COLO668 (cell line): ENCODE measurements at regions not wholly inside any gene's neighbourhood (a gene's known extent, or its start where the extent isn't known, plus 50 kb on each side); places are given as distances from the start of the nearest gene placed in this dataset.

ENCODE experiments used
- DNase-seq: peaks from one replicate; lab custom pipeline; 2025; ENCODE audit not compliant: unreplicated experiment; lab: John Stamatoyannopoulos, UW

- no peak for DNase-seq
Measured at GRCh38 chr16:86306011-86306644, 204.2 kb upstream of the FOXF1 start.

GRCh38 chr16:86306811-86307513 lies 203.4 kb upstream of the FOXF1 start:
- DNase-seq = no peak

DNA sequence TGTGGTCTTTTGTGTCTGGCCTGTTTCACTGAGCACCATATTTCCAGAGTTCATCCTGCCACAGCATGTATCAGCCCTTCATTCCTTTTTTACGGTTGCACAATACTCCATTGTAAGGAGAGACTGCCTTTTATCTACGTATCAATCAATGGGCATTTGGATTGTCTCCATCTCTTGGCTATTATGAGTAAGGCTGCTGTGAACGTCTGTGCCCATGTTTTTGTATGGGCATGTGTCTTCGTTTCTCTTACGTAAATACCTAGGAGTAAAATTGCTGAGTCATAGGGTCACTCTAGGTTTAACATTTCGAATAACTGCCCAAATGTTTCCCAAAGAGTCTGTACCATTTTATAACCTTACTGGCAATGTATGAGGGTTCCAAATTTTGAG lies 202.8 kb upstream of the FOXF1 start:
- no peak for DNase-seq

DNA sequence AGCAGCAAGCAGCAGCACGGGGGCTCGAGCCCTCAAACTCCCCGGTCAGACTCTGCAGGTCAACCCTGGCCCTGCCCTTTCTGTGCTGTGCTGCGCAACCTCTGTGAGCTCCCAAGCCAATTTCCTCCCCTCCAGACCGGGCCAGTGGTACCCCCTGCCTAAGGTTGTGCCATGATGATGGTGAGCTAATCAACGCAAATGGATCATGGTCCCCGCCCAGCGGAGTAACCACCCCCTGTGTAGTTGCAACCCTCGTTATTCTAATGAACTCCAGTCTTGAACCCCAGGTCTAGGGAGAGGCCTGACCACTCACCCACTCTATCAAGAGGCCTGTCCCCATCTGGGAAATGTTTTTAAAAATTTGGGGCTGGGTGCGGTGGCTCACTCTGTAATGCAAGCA lies 201.8 kb upstream of the FOXF1 start:
- DNase-seq = no peak

DNA sequence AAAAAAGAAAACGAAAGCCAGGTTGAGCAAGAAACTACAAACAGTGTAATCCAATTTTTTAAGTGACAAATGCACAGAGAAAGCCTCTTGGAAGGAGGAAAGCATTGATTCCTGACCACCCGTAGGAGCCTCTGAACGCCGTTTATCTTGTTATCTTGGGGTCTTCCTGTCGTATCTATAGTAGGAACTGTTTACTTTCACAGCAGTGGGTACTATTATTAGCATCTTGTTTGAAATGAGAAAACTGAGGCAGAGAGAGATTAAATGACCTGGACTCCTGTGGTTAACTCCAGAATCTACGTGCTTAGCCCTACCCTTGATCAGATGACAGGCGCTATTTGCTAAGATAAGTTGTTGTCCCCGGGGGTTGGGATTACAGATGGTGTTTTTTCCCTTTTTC lies 196.7 kb upstream of the FOXF1 start:
- no peak for DNase-seq

DNA sequence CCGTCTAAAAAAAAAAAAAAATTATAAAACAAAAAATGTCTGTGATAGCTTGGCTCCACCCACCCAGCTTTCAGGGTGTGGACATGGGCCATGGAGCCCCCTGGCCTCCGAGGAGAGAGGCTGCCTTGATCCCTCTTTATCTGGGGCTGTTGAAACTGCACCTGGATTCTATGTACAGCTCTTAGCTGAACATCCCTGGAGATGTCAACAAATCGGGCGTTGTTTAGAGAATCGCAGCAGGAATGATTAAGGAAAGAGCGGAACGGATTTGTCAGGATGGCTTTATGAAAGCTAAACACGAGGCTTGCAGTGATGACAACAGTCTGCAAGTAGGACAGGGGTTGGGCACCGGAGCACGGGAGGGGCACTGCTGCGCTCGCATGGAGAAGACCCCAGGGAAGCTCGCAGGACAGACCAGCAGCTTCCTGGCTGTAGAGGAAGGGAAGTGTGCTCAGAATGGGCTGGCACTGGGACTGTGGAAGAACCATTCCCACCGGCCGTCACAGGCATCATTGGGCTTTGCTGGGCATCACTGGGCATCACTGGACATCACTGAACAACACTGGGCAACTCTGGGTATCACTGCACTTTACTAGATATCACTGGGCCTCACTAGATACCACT lies 195.8 kb upstream of the FOXF1 start:
- no peak for DNase-seq

DNA sequence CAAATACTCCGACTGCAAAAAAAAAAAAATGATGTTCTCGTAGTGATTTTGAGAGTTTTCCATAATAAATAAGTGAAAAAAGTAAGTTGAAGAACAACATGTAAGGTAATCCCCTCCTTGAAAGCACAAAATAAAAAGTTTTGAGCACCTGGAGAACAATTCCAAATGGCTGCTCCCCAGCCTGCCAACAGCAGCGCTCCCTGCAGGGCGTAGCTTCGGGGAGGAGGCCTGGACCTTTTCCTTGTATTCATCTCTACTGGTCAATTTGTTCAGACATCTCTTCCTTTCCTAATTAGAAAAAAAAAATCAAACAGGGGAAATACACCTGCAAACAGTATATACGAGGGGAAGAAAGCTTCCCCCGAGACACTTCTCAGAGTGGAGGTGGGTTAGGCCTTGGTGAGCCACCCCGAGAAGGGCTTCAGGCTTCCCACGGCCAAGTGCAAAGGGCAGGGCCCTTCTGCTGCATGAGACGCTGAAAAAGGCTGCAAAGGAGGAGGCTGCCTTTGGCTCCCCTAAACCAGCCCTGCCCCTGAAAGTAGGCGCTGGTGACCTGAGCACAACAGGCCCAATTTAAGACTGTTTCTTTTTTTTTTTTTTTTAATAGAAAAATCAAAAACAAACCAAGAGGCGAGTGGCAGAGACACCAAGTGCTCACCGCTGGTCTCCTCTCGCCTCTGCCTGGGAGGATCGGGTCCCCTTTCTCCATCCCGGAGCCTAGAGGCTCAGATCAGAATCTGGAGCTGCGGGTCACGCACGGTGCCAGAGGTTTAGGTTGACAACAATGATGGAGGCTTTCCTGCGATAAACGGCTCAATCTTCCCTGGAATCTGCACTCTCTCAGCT lies 193.1 kb upstream of the FOXF1 start:
- no peak for DNase-seq

DNA sequence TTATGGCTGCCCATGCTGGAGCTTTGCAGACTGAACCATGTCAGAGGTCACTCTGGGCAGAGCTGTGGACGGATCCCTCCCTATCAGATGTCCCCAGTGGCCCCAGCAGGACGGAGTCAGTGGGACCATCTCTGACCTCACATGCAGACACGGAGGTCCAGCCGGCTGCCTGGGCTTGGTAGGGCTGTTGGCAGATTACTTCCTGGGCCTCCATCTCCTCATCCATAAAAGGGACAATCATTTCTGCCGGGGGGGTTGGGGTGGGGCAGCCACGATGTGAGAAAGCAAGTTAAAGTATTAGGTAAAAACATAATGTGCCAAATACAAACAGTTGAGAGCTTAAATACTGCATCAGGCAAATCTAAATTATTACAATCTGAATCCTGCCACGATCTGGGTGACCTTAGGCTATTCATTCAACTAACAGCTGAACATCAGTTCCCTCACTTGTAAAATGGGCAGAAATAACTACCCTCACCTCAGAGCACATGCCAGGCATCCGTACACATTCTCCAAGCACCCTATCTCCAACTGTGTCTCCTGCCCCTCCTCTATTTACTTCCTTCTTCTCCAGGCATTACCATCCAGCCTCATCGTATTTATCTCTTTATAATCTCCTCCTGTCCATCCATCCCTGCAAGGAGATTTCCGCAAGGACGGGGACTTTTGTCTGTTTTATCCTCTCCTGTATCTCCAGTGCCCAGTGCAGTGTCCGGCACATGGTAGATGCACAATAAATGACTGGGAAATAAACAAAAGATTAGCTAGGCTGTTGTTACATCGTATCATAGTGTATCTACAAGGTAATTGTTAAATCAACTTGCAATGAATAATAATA lies 192.3 kb upstream of the FOXF1 start:
- DNase-seq = no peak

DNA sequence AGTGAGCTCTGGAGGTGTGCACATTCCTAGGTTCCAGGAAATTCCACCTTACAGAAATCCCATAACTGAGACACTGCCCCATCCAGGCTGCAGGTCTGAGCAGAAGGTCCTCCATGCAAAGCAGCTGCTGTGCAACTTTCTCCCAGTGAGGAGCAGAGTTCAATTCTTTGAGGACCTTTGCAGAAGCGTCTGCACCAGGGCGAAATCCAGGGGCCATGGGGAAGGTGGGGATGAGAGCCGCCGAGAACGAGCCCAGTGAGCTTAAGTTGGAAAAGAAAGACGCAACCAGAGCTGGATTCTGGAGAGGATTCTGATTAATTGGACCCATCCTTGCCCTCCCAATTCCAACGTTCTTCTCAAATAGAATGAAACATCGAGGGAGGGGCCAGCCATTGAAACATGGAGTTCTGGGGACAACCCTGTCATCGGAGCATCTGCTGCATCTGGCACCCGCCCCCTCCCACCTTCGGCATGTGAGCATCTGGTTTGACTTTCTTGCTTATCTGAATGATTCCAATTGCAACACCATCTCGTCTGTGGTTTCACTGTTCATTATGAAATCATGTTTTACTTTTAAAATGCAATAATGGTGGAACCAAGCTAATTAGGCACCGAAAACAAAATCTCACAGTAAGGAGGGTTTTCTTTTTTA lies 190.6 kb upstream of the FOXF1 start:
- peak; percentile 28 for DNase-seq

- no peak for DNase-seq
Measured at GRCh38 chr16:86320237-86320595, 190.1 kb upstream of the FOXF1 start.

DNA sequence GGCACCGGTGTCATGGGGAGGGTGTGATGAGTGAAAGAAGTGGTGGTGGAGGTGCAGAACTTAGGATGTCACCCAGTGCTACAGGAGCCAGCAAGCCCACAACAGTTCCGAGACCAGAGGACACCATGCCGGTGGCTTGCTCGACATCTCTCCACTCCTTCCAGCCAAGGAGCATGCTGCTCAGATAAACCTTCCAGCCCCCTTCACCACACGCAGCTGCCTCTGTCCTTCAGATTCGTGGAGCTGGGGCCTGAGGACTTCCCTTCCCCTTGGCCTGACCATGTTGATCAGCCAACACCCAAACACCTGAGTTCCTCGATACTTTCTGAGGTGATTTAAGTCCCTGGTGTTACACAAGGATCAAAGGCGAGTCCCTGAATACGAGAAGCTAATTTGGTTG lies 188.8 kb upstream of the FOXF1 start:
- DNase-seq = no peak

- DNase-seq = no peak
Measured at GRCh38 chr16:86322283-86322682, 188.0 kb upstream of the FOXF1 start.

GRCh38 chr16:86322806-86323205 lies 187.5 kb upstream of the FOXF1 start:
- DNase-seq = no peak

GRCh38 chr16:86324320-86324719 lies 186.0 kb upstream of the FOXF1 start:
- DNase-seq = no peak

DNA sequence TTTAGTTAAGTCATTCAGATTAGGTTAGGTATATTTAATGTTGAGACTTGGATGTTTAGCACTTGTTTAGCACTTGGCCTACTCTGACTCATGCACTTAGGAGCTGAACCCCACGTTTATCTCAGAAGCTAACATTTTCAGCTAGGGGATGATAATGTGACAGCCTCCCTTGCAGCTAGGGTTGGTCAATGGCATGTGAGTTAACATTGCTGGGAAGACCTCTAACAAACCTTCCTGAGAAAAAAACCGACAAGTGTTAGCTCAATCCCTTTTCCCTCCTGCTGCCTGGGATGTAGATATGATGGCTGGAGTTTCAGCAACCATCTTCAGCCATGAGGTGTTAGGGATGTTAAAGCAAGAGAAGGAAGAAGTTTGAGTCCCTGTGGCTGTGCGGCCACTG lies 185.0 kb upstream of the FOXF1 start:
- no peak for DNase-seq

DNA sequence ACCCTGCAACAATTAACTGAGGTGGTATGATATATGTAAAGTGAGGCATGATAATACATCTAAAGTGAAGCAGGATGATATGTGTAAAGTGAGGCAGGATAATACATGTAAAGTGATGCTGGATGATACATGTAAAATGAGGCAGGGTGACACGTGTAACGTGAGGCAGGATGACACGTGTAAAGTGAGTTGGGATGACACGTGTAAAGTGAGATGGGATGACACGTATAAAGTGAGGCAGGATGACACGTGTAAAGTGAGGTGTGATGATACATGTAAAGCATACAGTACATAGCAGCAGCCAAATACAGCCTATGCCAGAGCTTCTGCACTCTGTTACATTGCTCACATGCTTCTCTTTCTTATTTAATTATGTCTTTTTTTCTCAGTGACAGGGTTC lies 184.4 kb upstream of the FOXF1 start:
- no peak for DNase-seq

GRCh38 chr16:86327321-86327720 lies 183.0 kb upstream of the FOXF1 start:
- DNase-seq = no peak

- no peak for DNase-seq
Measured at GRCh38 chr16:86330906-86331305, 179.4 kb upstream of the FOXF1 start.

- no peak for DNase-seq
Measured at GRCh38 chr16:86334079-86334635, 176.2 kb upstream of the FOXF1 start.
